Activated T-helper 17 cell treated with anti-CD3 and anti-CD28 coated beads, Interleukin-2, amount 50 U/mL, for 72 hours (primary cell): ENCODE measurements at regions not wholly inside any gene's neighbourhood (a gene's known extent, or its start where the extent isn't known, plus 50 kb on each side); places are given as distances from the start of the nearest gene placed in this dataset.

ENCODE experiments used
- ATAC-seq: fragments of 150-1000 bp; cut with Tn5 transposase; replicated peaks from 2 replicates; pipeline ENCODE4 v1.10.0; 2021; ENCODE audit warnings: mild to moderate bottlenecking, moderate library complexity
- H3K27ac Mint-ChIP-seq: one replicate; pipeline ENCODE4 v1.8.0; 2022; ENCODE audit warnings: mixed read lengths
- H3K27me3 Mint-ChIP-seq: one replicate; pipeline ENCODE4 v1.8.0; 2022; ENCODE audit warnings: mixed read lengths
- H3K36me3 Mint-ChIP-seq: one replicate; pipeline ENCODE4 v1.8.0; 2022; ENCODE audit warnings: low read depth, mild to moderate bottlenecking, mixed read lengths
- H3K4me1 Mint-ChIP-seq: one replicate; pipeline ENCODE4 v1.8.0; 2022; ENCODE audit warnings: mixed read lengths
- H3K4me3 Mint-ChIP-seq: one replicate; pipeline ENCODE4 v1.8.0; 2022; ENCODE audit warnings: mild to moderate bottlenecking, mixed read lengths
- H3K9me3 Mint-ChIP-seq: one replicate; pipeline ENCODE4 v1.8.0; 2022; ENCODE audit warnings: mixed read lengths

- Mint-ChIP-seq H3K27ac (no peak overlapping the region), H3K4me3 (no peak overlapping the region), H3K4me1 (no peaks in the 10 kb centered on the region), H3K27me3 (peaks cover 4% of the 10 kb centered on the region), H3K36me3 (no peaks in the 10 kb centered on the region), H3K9me3 (no peaks in the 10 kb centered on the region)
- no peak for ATAC-seq
Measured at GRCh38 chr16:54628796-54629625, 301.7 kb upstream of the IRX5 start.

DNA sequence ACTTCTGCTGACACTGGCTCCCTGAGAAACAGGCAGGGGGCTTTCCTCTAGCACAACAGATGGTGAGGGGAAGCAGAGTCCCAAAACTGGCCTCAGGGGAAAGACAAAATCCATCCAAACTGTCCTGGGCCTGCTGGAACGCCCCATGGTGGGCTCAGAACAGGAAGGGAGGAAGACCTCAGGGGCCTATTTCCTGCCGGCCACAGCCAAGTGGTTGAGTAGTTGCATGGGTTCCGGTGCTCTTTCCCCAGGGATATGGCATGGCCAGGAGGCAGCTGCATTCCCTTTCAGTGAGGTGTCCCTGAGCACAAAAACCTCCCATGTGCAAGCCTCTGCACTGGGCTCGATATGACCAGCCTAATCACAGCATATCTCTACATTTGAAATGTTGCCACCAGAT lies 303.0 kb upstream of the IRX5 start:
- Mint-ChIP-seq H3K27me3 (peaks cover 4% of the 10 kb centered on the region), H3K4me3 (no peak overlapping the region), H3K4me1 (no peaks in the 10 kb centered on the region), H3K9me3 (no peaks in the 10 kb centered on the region), H3K36me3 (no peaks in the 10 kb centered on the region), H3K27ac (no peak overlapping the region)
- no peak for ATAC-seq

- H3K27ac Mint-ChIP-seq: no peak overlapping the region
- H3K4me3 Mint-ChIP-seq: no peak overlapping the region
- peaks cover 4% of the 10 kb centered on the region for H3K27me3 Mint-ChIP-seq
- no peaks in the 10 kb centered on the region for H3K4me1 Mint-ChIP-seq
- no peaks in the 10 kb centered on the region for H3K36me3 Mint-ChIP-seq
- no peaks in the 10 kb centered on the region for H3K9me3 Mint-ChIP-seq
- no peak for ATAC-seq
Measured at GRCh38 chr16:54623636-54624035, 307.0 kb upstream of the IRX5 start.

- ATAC-seq: no peak
- H3K4me3 Mint-ChIP-seq: no peak overlapping the region
- no peaks in the 10 kb centered on the region for H3K9me3 Mint-ChIP-seq
- H3K27me3 Mint-ChIP-seq: peaks cover 4% of the 10 kb centered on the region
- no peaks in the 10 kb centered on the region for H3K4me1 Mint-ChIP-seq
- no peak overlapping the region for H3K27ac Mint-ChIP-seq
- H3K36me3 Mint-ChIP-seq: no peaks in the 10 kb centered on the region
Measured at GRCh38 chr16:54620197-54620596, 310.5 kb upstream of the IRX5 start.

DNA sequence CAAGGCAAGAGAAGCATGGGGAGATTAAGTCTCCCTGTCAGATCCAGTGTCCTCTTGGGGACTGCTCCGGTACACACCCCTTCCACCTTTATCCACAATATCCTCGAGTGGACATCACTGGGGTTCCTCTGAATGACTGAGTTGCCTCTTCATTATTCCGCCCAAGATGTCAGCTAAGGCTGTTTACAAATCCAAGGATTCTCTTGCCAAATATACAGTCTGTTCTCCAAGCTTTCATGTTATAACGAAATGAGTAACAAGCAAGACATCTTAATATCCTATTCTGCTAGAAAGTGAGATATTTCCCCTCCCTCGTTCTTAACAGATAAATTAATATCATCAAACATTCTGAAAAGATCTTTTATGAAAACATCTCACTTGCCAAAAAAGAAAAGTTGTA lies 314.1 kb upstream of the IRX5 start:
- Mint-ChIP-seq H3K27ac (no peak overlapping the region), H3K27me3 (peaks cover 4% of the 10 kb centered on the region), H3K4me1 (no peaks in the 10 kb centered on the region), H3K4me3 (no peak overlapping the region), H3K9me3 (peaks cover 3% of the 10 kb centered on the region), H3K36me3 (no peaks in the 10 kb centered on the region)
- no peak for ATAC-seq

- H3K36me3 Mint-ChIP-seq: no peaks in the 10 kb centered on the region
- H3K4me1 Mint-ChIP-seq: no peaks in the 10 kb centered on the region
- no peak overlapping the region for H3K4me3 Mint-ChIP-seq
- peaks cover 12% of the 10 kb centered on the region for H3K27me3 Mint-ChIP-seq
- H3K27ac Mint-ChIP-seq: no peak overlapping the region
- peaks cover 8% of the 10 kb centered on the region for H3K9me3 Mint-ChIP-seq
- ATAC-seq: no peak
Measured at GRCh38 chr16:54605536-54606066, 319.0 kb upstream of the IRX3 start.

DNA sequence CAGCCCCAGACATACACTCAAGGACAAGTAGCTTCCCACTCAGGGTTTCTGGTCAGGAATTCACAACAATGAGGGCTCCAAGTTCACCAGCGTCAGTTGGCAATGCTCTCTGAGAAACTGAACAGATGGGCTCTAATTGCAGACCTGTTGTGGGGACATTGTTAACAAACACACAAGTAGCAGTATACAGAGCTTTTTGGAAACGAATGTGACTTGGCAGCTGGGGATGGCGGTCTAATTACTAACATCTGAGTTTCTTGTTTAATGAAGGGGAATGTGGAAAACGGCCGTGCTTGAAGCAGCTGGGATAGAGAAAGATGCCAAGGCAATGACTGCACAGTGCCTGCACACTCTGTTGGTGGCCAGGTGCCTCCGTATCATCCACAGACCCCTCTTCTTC lies 316.1 kb upstream of the IRX3 start:
- H3K27me3 Mint-ChIP-seq: peaks cover 12% of the 10 kb centered on the region
- H3K4me1 Mint-ChIP-seq: no peaks in the 10 kb centered on the region
- H3K9me3 Mint-ChIP-seq: peaks cover 13% of the 10 kb centered on the region
- no peaks in the 10 kb centered on the region for H3K36me3 Mint-ChIP-seq
- no peak for ATAC-seq
- H3K27ac Mint-ChIP-seq: no peak overlapping the region
- no peak overlapping the region for H3K4me3 Mint-ChIP-seq

- peaks cover 18% of the 10 kb centered on the region for H3K27me3 Mint-ChIP-seq
- H3K27ac Mint-ChIP-seq: no peak overlapping the region
- no peak for ATAC-seq
- H3K4me3 Mint-ChIP-seq: no peak overlapping the region
- no peaks in the 10 kb centered on the region for H3K4me1 Mint-ChIP-seq
- H3K9me3 Mint-ChIP-seq: peaks cover 5% of the 10 kb centered on the region
- H3K36me3 Mint-ChIP-seq: no peaks in the 10 kb centered on the region
Measured at GRCh38 chr16:54597222-54597621, 310.6 kb upstream of the IRX3 start.

GRCh38 chr16:54595621-54596020 lies 309.0 kb upstream of the IRX3 start:
- peaks cover 5% of the 10 kb centered on the region for H3K9me3 Mint-ChIP-seq
- H3K27me3 Mint-ChIP-seq: peaks cover 15% of the 10 kb centered on the region
- no peaks in the 10 kb centered on the region for H3K36me3 Mint-ChIP-seq
- no peak overlapping the region for H3K4me3 Mint-ChIP-seq
- no peaks in the 10 kb centered on the region for H3K4me1 Mint-ChIP-seq
- no peak overlapping the region for H3K27ac Mint-ChIP-seq
- ATAC-seq: no peak

DNA sequence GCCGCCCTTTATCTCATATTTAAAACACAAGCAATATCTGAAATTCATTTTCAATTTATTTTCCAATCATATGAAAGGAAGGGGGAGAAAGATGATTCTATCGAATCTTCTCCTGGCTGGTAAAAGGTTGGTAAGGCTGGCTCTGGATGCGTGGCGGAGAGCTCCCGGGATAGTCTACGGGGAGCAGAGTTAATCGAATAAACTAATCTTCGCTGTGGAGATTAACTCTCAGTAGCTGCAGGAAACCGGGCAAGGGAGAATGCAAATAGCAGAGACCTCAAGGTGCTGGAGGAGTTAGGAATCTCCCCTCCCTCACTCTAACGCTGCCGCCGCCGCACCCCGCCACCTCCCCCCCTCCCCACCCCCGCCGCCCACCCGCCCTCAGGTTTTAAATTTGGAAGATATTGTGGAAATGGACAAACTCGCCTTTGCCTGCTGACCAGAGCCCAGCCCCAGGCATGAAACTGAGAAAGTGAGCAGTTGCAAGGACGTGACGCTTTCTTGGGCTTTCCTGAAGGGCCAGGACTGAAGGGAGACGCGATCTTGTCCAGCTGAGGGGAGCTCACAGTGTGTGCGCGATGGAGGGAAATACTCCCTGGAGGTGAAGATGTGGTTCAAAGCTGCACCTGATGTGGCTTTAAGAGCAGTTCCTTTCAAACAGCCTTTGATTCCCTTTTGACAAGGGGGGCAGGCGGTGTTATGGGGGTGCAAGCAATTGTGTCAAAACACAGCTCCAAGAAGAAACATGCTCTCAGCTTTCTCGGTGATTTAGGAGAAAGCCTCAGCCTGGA lies 308.2 kb upstream of the IRX3 start:
- no peak for ATAC-seq

DNA sequence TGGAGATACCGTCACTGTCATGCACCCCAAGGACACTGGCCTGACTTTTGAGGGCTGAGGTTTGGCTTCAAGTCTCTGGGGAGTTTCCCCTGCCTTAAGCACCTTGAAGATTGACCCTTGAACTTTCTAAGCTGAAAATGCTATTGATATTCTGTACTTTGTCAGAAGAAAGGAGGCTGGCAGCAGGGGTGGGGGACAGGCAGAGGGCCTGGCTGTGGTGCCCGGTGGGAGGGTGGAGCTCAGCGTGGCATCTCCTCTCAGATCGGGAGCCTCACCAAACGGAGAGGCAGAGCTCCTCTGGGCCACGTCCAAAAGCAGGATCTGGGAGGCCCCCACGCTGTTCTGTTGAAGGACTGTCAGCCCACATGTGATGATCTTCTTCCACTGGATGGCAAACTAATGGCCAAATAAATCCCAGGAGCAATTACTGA lies 305.2 kb upstream of the IRX3 start:
- Mint-ChIP-seq H3K9me3 (no peaks in the 10 kb centered on the region), H3K27ac (no peak overlapping the region), H3K4me1 (no peaks in the 10 kb centered on the region), H3K27me3 (peaks cover 27% of the 10 kb centered on the region), H3K36me3 (no peaks in the 10 kb centered on the region), H3K4me3 (no peak overlapping the region)
- no peak for ATAC-seq

More for the DNA sequence above, 308.2 kb upstream of the IRX3 start:
- no peaks in the 10 kb centered on the region for H3K36me3 Mint-ChIP-seq
- peaks cover 18% of the 10 kb centered on the region for H3K27me3 Mint-ChIP-seq
- peaks cover 5% of the 10 kb centered on the region for H3K9me3 Mint-ChIP-seq
- no peak overlapping the region for H3K27ac Mint-ChIP-seq
- no peaks in the 10 kb centered on the region for H3K4me1 Mint-ChIP-seq
- no peak overlapping the region for H3K4me3 Mint-ChIP-seq

- Mint-ChIP-seq H3K36me3 (no peaks in the 10 kb centered on the region), H3K4me1 (no peaks in the 10 kb centered on the region), H3K4me3 (no peak overlapping the region), H3K9me3 (no peaks in the 10 kb centered on the region), H3K27ac (no peak overlapping the region), H3K27me3 (peaks cover 26% of the 10 kb centered on the region)
- no peak for ATAC-seq
Measured at GRCh38 chr16:54590836-54591235, 304.2 kb upstream of the IRX3 start.

DNA sequence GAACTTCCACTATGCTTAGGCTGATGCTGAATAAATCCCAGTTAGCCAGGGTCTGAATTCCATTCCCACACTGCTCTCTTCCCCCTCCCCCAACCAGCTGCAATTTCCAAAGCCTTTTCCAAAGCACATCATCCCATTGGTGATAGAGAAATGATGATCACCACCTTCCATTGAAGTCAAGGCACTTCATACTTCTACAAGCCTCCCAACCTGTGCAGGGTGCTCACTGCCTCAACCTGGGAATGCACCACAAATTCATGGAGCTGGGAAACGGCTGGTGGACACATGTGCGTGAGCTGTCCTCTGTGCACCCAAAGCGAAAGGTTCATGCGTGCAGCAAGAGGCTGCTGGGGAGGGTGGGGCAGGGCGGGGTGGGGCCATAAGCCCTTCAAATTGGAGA lies 302.7 kb upstream of the IRX3 start:
- H3K27ac Mint-ChIP-seq: no peak overlapping the region
- H3K4me3 Mint-ChIP-seq: no peak overlapping the region
- H3K4me1 Mint-ChIP-seq: no peaks in the 10 kb centered on the region
- no peak for ATAC-seq
- no peaks in the 10 kb centered on the region for H3K9me3 Mint-ChIP-seq
- H3K27me3 Mint-ChIP-seq: peaks cover 21% of the 10 kb centered on the region
- no peaks in the 10 kb centered on the region for H3K36me3 Mint-ChIP-seq

DNA sequence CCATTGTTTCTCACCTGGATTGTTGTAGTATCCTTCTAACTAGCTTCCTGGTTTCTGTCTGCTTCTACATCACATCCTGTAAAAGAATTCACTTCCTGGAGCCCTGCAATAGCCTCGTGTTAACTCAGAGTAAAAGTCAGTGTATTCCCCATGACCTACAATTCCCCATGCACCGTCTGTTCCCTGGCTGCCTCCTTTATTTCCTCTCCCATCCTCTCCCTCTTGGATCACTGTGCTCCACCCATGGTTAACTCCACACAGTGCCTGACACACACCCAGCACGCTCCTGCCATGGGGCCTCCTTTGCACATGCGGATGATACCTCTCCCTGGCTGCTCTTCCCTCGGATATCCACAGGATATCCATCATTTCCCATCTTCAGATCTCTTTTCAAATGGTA lies 301.4 kb upstream of the IRX3 start:
- Mint-ChIP-seq H3K27ac (no peak overlapping the region), H3K36me3 (no peaks in the 10 kb centered on the region), H3K4me3 (no peak overlapping the region), H3K9me3 (no peaks in the 10 kb centered on the region), H3K27me3 (peaks cover 15% of the 10 kb centered on the region), H3K4me1 (no peaks in the 10 kb centered on the region)
- no peak for ATAC-seq

- ATAC-seq: no peak
- Mint-ChIP-seq H3K9me3 (no peaks in the 10 kb centered on the region), H3K4me3 (no peak overlapping the region), H3K36me3 (no peaks in the 10 kb centered on the region), H3K4me1 (no peaks in the 10 kb centered on the region), H3K27me3 (peaks cover 15% of the 10 kb centered on the region), H3K27ac (no peak overlapping the region)
Measured at GRCh38 chr16:54587176-54587515, 300.6 kb upstream of the IRX3 start.
